Islet precursor cell (in vitro differentiated cells): ENCODE measurements at regions not wholly inside any gene's neighbourhood (a gene's known extent, or its start where the extent isn't known, plus 50 kb on each side); places are given as distances from the start of the nearest gene placed in this dataset.
"Not testable (repeated sequence)": the region's sequence is repeated elsewhere in the genome, so short reads cannot be mapped to it uniquely, and the experiment has no call there.

Experiments used
- DNase-seq: peaks from one replicate; pipeline ENCODE4 v3.0.0-alpha.2; 2018

DNA sequence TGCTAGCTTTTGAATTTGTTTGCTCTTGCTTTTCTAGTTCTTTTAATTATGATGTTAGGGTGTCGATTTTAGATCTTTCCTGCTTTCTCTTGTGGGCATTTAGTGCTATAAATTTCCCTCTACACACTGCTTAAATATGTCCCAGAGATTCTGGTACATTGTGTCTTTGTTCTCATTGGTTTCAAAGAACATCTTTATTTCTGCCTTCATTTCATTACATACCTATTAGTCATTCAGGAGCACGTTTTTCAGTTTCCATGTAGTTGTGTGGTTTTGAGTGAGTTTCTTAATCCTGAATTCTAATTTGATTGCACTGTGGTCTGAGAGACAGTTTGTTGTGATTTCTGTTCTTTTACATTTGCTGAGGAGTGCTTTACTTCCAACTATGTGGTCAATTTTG is 51.2 kb upstream of the MB21D2 start:
- not testable (repeated sequence) for DNase-seq

DNA sequence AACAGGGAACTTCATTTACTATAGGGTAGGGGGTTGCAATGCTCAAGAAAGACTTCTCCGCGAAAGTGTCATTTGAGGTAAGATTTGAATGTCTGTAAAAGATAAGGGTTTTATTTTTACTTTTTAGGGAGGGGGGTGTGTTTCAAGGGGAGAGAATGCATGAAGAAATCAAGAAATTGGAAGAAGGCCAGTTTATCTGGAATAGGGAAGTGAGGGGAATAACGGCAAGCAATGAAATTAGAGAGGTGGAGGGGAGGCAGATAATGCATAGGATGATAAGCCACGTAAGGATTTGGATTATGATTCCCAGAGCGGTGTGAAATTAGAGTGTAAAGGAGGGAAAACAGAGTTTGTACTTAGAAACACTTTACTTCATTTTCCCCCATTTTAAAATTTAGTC is 63.0 kb upstream of the MB21D2 start:
- DNase-seq: no peak

DNA sequence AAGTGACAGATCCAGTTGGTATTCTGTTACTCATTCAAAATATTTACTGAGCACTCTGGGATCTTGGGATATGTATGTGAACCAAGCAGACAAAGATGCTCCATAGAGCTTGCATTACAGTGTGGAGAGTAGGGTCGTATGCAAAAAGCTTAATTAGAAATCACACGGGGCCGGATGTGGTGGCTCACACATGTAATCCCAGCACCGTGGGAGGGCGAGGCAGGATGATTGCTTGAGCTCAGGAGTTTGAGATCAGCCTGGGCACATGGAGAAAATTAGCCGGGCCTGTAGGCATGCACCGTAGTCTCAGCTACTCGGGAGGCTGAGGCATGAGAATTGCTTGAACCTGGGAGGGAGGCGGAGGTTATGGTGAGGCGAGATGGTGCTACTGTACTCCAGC is 68.7 kb upstream of the MB21D2 start:
- DNase-seq: no peak

DNA sequence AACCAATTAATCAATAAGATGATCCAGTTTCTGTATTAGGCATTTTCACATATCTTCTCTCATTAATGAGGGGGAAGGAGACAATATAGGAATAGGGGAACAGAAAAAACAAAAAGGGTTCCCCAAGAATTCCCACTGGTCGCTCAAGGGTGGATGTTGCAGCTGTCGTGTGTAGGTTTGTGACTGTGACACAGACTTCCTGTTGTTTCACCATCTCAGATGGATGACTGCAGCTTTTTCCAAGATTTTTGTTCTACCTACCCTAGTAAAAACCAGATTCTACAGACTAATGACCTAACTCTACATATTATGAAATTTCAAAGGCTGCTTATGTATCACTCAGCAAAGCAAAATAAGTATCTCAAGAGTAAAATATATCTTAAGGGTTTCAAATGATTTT is 73.7 kb upstream of the MB21D2 start:
- no peak for DNase-seq

DNA sequence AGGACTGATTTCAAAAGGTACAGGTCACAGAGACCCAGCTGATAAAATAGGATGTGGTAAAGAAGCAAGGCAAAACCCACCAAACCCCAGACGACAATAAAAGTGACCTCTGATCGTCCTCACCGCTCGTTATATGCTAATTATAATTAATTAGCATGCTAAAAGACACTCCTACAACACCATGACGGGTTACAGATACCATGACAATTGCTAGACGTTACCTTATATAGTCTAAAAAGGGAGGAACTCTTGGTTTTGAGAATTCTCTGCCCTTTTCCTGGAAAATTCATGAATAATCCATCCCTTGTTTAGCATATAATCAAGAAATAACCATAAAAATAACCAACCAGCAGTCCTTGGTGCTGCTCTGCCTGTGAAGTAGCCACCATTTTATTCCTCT is 74.7 kb upstream of the MB21D2 start:
- DNase-seq: no peak

DNA sequence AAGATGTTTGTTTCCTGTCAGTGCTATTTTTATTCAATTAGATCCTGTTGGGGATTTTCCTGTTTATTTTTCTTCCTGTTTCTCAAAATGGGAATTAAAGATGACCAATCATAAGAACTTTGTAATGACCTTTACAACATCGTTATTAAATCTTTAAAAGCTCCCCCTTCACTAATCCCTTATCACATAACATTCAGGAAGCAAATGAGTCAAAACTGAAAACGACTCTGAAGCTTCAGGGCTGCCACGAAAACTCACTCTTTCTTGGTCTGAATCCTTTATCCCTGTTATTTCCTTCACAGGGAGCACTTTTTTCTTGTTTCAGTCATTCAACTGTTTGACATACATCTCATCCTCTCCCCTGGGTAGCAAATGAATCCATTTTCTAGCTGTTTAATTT is 75.8 kb upstream of the MB21D2 start:
- DNase-seq: no peak

DNA sequence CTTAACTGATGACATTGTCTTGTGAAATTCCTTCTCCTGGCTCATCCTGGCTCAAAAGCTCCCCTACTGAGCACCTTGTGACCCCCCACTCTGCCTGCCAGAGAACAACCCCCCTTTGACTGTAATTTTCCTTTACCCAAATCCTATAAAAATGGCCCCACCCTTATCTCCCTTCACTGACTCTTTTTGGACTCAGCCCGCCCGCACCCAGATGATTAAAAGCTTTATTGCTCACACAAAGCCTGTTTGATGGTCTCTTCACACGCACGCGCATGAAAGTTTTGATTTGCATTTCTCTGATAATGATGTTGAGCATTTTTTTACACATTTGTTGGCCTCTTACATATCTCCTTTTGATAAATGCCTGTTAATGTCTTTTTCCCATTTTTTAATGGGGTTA is 83.5 kb upstream of the MB21D2 start:
- DNase-seq: not testable (repeated sequence)

DNA sequence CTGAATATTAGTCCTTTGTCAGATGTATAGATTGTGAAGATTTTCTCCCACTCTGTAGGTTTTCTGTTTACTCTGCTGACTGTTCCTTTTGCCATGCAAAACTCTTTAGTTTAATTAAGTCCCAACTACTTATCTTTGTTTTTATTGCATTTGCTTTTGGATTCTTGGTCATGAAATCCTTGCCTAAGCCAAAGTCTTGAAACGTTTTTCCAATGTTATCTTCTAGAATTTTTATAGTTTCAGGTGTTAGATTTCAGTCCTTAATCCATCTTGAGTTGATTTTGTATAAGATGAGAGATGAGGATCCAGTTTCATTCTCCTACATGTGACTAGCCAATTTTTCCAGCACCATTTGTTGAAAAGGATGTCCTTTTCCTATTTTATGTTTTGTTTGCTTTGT is 86.0 kb upstream of the MB21D2 start:
- not testable (repeated sequence) for DNase-seq

DNA sequence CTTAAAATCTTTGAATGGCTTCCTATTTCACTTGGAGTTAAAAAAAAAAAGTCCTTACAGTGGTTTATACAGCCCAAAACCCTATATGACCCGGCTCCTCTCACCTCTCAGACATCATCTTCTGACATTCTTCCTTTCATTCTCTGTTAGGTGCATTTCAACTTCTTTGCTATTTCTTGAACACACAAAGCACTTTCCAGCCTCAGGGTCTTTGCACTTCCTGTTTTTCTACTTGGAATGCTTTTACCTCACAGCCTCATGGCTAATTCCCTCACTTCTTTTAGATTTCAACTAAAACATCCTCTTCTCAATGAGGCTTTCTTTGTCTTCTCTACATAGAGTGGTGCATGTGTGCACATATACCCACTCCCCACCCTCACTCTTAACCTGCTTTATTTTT is 91.0 kb upstream of the MB21D2 start:
- DNase-seq: no peak

DNA sequence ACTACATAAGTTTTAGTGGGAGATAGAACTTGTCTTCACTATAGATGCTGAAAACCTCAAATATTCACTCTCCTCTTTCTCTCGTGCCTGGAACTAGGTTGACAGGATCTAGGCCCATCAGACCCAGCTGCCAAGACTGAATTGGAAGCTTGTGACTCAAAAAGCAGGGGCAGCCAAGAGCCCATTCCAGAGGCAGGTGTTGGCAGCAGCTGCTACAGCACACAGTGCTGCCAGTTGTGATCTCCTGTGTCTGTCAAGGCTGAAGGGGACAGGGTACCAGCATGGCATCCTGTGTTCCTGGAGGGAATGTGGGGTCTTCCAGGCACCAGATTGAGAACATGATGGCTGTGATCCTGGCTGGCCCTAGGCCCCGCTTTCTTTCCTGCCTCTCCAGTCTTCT is 92.5 kb upstream of the MB21D2 start:
- no peak for DNase-seq

DNA sequence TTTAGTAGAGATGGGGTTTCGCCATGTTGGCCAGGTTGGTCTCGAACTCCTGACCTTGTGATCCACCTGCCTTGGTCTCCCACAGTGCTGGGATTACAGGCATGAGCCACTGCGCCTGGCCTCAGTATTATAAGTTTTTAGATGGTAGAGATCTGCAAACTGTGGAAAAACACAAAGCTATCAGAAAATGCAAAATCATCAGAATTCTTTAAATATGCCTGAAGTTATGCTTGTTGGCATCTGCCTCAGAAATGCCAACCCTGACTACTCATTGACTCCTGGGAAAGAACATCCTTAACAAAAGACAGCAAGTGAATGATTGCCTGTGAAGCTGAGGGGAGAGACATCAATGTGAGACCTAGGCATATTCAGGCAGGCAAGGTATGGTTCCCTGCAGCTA is 94.3 kb upstream of the MB21D2 start:
- no peak for DNase-seq

DNA sequence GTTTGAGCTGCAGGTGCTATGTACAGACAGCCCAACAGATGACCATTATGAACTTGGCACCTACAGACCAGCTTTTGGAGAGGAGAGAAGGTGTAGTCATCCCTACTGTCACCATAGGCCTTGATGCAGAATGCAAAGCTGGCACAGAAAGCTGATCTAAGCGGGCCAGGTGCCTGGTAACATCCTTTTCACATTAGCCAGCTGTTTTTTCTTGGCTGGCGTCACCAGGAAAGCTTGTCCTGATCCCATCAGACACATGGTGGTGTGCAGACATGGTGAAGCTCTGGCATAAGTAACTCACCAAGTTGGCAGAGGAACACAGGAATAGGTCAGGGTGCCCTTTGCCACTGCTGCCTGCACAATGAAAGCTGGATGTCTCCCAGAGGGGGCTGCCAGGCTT is 97.2 kb upstream of the MB21D2 start:
- DNase-seq: no peak

DNA sequence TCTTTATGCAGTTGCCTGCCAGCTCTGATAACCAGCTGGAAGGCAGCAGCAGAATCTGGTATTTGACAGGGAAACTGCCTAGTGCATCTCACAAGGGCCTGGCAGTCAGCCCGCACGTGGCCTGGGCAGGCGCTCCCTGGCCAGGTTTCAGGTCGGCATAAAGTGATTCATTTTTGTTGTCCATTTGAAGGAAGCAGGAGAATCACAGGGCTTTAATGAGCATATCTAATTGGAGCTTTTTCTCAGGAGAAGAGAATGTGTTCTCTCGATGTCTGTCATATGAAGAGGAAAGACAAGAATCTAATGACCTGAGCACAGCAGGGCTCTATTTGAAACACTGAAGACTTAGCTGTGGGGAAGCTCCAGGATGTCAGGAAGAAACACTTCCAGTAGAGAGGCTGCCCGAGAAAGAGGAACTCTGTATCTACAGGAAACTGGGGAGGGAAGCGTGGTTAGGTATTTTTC is 98.8 kb upstream of the MB21D2 start:
- no peak for DNase-seq

DNA sequence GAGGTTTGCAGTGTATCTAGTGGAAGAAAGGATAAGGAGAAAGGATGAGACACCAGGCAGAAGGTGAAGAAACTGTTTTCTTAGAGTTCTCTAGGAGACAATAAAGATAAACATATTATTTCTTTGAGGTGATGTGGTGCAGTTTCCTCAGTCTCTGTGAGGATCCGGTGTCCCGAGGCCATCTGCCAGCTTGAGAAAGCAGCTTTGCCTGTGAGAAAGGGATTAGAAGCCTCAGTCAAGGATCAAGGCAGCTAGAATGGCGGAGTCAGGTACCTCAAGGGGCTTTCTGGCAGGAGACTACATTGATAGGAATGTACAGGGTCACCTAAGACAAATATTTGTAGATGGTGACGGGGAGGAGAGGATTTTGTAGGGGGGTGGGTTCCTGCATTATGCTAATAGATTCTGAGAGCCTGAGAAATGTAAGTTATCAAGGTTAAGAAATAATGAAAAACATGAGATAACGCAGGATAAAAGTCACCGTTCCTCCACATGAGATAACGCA is 103.9 kb upstream of the MB21D2 start:
- DNase-seq: no peak

DNA sequence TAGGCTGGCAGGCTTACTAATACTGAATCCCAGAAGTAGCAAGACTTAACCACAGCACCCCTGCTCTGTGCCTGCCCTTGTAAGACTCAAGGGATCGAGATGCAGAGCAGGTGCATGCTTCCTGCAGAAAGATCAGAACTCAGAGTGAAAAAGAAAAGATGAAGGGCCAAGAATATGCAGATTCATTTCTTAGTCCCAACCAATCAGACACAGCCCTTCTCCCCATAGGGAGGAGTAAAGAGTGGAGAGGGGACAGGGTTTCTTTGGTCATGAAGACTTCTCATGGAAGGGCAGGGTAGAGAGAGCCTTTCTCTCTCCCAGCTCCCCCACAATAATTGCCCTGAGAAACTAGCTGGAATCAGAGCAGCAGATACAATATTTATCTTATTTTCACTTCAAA is 105.6 kb upstream of the MB21D2 start:
- DNase-seq: no peak

DNA sequence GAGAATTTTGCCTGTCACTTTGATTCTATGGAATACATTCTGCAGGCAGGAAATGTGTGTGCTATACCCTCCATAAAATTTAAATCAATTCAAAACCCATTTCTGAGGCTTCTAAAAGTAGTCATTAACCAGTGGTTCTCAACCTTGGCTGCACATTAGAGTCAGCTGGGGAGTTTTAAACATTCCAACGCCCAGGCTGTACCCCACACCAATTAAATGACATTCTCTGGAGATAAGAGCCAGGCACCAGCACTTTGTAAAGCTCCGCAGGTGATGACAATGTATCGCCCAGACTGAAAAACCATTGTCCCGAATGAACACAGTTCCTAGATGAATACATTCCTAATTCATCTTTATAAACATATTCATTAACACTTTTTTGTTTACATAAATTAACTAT is 110.6 kb upstream of the MB21D2 start:
- DNase-seq: no peak

DNA sequence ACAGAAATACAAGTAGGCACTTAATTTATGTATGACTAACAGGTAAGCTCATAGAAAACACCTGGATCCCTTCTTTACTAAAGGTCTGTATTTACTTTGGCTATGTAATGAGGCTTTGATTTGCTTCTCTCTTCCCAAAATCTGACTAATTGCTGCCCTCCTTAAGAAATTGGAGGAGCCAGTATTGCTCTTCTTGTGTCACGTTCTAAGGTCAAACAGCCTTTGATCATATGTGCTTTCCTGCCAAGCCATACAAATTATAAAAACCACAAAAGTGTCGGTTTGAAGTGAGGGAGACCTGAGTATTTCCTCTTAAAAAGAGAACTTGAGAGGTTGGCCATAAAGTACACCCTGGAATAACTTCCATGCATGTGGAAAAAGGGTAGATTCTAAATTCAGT is 112.1 kb upstream of the MB21D2 start:
- DNase-seq: no peak

DNA sequence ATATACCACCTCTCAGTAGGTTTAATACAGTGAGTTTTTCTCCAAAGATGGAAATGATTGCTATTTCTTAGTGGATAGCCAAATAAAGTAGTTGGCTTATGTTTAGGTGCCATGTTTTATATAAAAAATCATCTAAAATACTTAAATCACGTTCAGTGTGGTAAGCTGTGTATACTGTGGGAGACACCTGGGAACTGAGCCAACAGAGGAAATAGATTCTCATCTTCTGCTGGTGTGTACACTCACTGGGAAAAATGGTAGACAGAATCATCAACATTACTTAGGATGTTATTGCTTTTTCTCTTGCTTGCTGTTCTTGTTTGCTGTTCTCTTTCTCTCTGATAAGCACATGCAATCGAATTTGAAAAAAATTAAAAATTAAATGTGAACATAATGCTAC is 112.6 kb upstream of the MB21D2 start:
- no peak for DNase-seq

DNA sequence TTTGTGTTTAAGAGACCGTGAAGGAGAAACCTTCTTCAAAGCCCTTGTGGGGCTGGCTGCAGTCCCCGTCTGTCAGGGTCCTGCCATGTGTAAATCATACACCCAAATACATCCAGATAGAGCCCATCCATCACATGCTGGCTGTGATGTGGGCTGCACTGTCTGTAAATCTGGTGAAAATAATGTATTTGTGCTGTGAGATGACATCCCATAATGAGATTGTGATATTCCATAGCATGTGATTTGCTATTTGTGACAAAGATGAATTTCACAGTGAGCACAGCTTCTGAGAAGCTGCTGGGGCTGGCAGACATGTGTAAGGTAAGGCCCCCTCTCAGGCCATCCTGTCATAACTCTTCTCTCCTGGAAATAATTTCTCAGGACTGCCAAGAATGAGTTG is 114.3 kb upstream of the MB21D2 start:
- no peak for DNase-seq

DNA sequence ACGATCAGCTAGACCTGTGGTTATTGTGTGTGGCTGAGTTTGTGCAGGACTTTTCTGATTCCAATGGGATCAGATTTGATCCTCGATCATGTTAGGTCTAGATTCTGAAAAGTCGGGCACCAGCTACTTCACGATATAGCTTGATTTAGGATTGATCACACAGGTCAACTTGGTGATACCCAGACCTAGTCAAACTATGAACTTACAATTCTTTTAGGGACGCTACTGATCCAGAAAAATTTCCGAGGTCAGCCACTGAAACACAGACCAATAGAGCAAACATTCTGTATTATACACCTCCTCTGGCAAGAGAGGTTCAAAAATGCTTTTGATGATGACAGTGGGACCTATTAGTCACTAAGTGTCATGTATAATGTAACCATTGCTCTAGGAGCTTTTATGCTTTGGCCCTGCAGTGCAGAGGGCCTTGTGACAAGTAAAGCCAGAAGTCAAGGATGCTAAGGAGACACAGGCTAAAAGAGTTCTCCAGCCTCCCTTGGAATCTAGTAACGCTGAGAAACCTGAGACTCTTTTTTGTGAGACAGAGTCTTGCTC is 115.6 kb upstream of the MB21D2 start:
- DNase-seq: no peak

DNA sequence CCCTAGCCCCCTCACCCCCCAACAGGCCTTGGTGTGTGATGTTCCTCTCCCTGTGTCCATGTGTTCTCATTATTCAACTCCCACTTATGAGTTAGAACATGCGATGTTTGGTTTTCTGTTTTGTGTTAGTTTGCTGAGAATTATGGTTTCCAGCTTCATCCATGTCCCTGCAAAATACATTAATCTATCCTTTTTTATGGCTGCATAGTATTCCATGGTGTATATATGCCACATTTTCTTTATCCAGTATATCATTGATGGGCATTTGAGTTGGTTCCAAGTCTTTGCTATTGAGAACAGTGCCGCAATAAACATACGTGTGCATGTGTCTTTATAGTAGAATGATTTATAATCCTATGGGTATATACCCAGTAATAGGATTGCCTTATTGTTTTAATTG is 120.2 kb upstream of the MB21D2 start:
- not testable (repeated sequence) for DNase-seq

DNA sequence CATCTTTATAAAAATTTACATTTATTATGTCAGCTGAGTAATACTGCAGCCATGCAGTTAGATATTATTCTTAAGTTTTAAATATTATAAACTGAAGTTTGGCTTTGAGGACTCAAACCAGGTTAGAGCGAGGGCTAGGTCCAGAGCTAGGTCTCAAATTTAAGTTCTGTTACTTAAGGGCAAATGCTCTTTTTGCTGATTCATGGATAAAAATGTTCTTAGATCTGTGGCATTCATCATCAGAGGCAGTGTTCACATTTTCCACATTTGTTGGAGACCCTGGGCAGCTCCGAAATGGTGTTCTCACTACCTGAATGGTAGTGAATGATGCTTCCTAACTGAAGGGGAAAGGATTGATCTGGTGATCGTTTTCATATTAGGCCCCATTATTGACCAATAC is 121.4 kb upstream of the MB21D2 start:
- no peak for DNase-seq

DNA sequence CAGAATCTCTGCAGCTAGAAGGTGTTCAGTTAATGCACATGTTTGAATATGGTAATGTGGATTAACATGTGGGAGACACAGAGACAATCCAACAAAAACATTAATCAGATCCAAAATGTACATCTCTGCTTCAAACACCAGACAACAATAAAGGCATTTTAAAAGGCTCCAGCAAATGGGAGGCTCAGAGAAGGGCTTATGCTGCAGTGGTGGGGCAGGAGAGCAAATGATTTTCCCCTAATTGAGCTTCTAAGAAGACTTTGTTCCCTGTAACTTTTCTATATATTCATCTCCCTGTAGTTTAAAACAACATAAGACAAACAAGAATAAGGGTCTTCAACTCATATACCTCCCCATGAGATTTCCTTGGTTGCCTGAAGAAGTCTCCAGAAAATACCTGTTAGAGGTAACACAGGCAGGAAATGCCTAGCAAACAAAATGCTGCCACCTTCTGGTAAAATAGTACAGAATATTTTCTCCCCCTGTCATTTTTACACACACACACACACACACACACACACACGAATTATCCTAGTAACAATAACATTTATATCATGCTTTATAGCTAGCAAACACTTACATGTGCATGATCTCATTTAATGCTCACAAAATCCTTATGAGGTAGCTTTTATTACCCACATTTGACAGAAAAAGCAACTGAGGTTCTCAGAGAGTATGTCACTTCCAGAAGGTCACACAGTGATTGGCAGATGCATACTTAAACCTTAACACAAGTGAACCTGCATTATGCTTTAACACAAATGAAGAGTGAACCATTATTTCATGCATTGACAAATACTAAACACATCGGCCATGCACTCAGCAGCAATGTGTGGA is 123.4 kb upstream of the MB21D2 start:
- no peak for DNase-seq

DNA sequence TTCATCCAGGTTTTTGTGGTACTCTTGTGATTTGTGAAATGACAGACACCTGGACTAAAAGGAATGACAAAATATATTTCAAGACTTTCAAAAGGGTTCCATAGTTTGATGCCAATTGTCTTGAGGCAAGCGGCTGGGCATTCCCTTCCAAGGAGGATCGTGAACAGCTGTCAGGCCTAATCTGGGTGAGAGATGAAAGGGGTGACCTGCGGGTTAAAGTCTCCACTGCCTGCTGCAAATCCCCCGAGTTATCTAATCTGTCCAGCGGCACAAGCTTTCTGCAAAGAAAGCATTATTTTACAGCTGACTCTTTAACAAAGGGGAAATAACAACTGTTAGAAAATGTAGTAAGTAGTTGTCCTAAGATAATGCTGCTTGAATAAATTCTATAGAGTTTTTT is 128.7 kb upstream of the MB21D2 start:
- no peak for DNase-seq

DNA sequence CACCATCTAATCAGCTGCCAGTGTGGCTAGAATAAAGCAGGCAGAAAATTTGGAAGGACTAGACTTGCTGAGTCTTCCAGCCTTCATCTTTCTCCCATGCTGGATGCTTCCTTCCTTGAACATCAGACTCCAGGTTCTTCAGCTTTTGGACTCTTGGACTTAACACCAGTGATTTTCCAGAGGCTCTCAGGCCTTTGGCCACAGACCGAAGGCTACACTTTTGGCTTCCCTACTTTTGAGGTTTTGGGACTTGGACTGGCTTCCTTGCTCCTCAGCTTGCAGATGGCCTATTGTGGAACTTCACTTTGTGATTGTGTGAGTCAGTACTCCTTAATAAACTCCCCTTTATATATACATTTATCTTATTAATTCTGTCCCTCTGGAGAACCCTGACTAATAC is 129.8 kb upstream of the MB21D2 start:
- DNase-seq: not testable (repeated sequence)
